DMS53 treated with DMSO at 0.1 percent for 48 hours (cell line): ENCODE measurements at regions not wholly inside any gene's neighbourhood (a gene's known extent, or its start where the extent isn't known, plus 50 kb on each side); places are given as distances from the start of the nearest gene placed in this dataset.
"Not testable (repeated sequence)": the region's sequence is repeated elsewhere in the genome, so short reads cannot be mapped to it uniquely, and the experiment has no call there.

Source experiments
- DNase-seq: peaks from one replicate; lab custom pipeline; 2025; ENCODE audit not compliant: unreplicated experiment; lab: John Stamatoyannopoulos, UW

- DNase-seq = no peak
Measured at GRCh38 chr4:149211876-149212275, 603.8 kb downstream of the IQCM start.

GRCh38 chr4:149203256-149204001 is 612.2 kb downstream of the IQCM start:
- DNase-seq = no peak

- no peak for DNase-seq
Measured at GRCh38 chr4:149202117-149202516, 613.5 kb downstream of the IQCM start.

GRCh38 chr4:149199594-149199993 is 616.0 kb downstream of the IQCM start:
- DNase-seq = no peak

- DNase-seq = no peak
Measured at GRCh38 chr4:149194061-149194460, 621.6 kb downstream of the IQCM start.

GRCh38 chr4:149187726-149188125 is 627.9 kb downstream of the IQCM start:
- no peak for DNase-seq

GRCh38 chr4:149183638-149184037 is 632.0 kb downstream of the IQCM start:
- no peak for DNase-seq

GRCh38 chr4:149181459-149181858 is 634.2 kb downstream of the IQCM start:
- DNase-seq = not testable (repeated sequence)

- peak; percentile 66 for DNase-seq
Measured at GRCh38 chr4:149176039-149176438, 639.6 kb downstream of the IQCM start.

GRCh38 chr4:149175549-149175948 is 640.1 kb downstream of the IQCM start:
- no peak for DNase-seq

- no peak for DNase-seq
Measured at GRCh38 chr4:149173241-149174013, 642.2 kb downstream of the IQCM start.

- DNase-seq = no peak
Measured at GRCh38 chr4:149168645-149169044, 647.0 kb downstream of the IQCM start.

GRCh38 chr4:149166876-149167275 is 648.8 kb downstream of the IQCM start:
- no peak for DNase-seq

- no peak for DNase-seq
Measured at GRCh38 chr4:149166365-149166764, 649.3 kb downstream of the IQCM start.

GRCh38 chr4:149164282-149164681 is 651.4 kb downstream of the IQCM start:
- DNase-seq = no peak

GRCh38 chr4:149161247-149161646 is 654.4 kb downstream of the IQCM start:
- DNase-seq = no peak

- no peak for DNase-seq
Measured at GRCh38 chr4:149160370-149160769, 655.3 kb downstream of the IQCM start.

- DNase-seq = no peak
Measured at GRCh38 chr4:149158817-149159216, 656.8 kb downstream of the IQCM start.

- DNase-seq = no peak
Measured at GRCh38 chr4:149145803-149146202, 669.8 kb downstream of the IQCM start.

- no peak for DNase-seq
Measured at GRCh38 chr4:149144060-149144459, 671.6 kb downstream of the IQCM start.

GRCh38 chr4:149141391-149141790 is 674.3 kb downstream of the IQCM start:
- no peak for DNase-seq

GRCh38 chr4:149140841-149141240 is 674.8 kb downstream of the IQCM start:
- peak; percentile 9 for DNase-seq
